Stimulated activated CD4-positive, alpha-beta T cell treated with anti-CD3 and anti-CD28 coated beads, TNF-alpha, amount 100 ng/mL, for 4 hours (primary cell): ENCODE measurements at regions not wholly inside any gene's neighbourhood (a gene's known extent, or its start where the extent isn't known, plus 50 kb on each side); places are given as distances from the start of the nearest gene placed in this dataset.

Source experiments
- DNase-seq, 3 experiments: peaks; one replicate each; pipeline ENCODE4 v3.0.0-alpha.2; 2020; ENCODE audit warnings: low read depth in 3 of 3

DNA sequence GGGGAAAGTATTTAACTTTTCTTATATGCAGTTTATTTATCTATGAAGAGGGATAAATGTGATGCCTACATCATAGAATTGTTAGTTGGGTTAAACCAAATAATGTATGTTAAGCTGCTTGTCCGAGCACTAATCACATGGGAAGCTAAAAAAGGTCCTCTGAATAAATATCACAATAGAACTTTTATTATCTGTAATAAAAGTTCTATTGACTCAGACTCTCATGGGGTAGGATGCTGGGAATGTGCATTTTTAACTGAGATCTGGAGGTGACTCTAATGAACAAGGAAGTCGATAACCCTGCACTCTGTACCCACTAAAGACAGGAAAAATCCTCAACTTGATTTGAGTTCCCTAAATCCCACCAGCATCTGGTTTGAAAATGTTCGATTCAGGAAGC lies 205.9 kb upstream of the IL12B start:
- DNase-seq = no peak

DNA sequence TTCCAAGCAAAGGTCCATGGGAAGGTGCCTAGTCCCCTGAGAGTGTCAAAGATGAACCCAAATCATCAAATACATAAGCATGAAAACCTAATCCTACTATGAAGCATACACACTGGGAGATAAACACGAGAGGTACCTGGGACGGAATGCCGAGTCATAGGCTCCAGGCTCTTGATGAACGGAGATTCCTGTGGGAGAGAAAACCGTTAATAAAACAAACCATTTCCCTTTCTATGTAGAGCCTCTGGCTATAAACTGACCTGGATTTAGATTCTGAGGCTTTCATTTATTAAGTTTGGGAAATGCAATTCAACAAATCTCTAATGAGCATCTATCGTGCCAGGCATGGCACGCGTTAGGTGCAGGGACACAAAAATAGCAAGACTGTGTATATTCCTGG lies 206.4 kb upstream of the IL12B start:
- DNase-seq = no peak

DNA sequence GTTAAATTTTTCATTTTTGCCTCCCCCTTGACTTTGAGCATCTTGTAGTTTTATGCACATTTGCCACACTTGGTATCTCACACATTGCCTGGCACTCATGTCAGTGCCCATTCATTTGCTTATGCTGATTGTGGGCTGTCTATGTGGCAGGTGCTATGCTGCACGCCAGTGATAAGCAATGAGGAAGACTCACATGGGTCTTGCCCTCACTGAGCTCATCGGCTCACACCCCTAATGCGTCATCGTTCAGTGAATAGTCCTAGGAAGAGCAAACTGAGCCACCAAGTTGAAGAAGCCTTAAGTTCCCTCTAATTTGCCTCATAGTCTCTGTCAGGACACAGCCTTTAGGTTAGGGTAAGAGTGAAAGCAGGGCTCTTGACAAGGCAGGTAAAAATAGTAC lies 209.4 kb upstream of the IL12B start:
- no peak for DNase-seq

DNA sequence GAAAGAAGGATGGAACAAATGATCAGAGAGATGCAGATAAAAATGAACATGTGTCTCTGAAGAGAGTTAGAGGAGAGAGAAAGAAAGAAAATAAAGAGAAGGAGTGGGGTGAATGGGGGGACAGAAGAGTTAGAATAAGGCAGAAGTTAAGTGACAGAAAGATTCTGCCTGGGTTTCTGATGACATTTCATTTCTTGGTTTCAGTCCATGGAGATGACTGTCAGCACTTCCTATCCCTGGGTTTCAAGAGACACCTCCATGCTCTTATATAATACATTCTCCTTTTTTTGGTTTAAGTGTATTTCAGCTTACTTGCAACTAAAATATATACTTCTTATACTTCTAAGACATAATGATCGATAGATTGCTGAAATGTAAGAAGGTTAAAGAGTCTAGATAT lies 213.0 kb upstream of the IL12B start:
- no peak for DNase-seq

DNA sequence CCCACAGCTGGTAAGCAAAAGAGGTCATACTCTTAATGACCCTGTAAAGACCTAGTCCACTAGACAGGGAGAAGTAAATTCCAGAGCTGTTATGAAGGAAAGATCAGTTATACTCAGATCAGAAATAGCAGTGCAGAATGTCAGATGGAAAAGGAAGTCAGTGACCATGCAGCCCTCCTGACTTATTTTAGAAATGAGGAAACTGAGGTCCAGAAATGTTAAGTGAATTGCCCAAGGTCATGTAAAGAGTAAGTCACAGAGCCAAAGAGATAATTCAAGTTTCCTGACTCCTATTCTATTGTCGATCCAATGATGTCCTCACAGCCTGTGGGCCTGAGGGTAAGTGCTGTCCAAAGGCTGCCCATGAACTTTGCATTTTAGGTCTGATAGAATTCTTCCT lies 214.9 kb upstream of the IL12B start:
- DNase-seq = no peak

DNA sequence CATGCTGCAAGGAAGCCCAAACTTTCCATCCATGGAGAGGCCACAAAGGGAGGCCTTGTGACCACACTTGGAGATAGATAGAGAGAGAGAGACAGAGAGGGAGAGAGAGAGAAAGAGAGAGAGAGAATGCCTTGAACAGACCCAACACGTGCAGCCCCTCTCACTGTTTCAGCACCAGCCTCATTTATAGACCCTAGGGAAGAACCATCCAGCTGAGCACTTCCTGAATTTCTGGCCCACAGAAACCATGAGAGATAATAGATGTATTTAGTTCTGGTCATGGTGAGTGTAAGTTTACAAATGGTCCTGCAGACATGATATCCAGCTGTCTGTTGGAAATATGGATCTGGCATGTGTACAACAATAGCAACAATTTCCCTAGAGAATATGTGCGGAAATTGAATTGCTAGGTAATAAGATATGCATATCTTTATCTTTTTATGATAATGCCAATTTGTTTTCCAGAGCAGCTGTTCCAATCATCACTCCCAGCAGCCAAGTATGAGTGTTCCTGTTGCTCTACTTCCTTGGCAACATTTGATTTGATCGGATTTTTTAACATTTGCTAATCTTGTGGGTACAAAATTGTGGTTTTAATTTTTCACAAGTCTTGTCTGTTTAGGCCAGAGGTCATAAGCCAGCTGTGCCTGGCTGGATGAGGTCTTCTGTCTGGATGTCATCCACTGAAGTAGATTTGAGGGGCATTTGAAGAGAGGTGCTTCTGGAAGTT lies 217.3 kb upstream of the IL12B start:
- DNase-seq = no peak

DNA sequence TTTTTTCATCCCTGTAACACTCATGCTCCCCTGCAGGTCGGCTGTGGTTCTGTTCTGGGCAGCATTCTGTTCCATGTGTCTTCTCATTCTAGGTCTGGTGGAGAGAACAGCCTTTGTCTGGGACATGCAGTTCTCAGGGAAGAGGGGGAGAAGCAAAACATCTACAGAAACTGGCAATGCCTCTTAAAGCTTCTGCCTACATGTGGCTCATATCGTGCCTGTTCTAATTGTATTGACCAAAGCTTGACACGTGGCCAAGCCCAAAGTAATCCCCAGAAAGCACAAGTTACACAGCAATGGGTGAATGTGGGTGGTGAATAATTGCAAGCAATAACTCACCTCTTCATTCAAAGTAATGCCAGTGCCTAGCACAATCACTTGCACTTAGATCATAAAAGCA lies 218.2 kb upstream of the IL12B start:
- DNase-seq = no peak

DNA sequence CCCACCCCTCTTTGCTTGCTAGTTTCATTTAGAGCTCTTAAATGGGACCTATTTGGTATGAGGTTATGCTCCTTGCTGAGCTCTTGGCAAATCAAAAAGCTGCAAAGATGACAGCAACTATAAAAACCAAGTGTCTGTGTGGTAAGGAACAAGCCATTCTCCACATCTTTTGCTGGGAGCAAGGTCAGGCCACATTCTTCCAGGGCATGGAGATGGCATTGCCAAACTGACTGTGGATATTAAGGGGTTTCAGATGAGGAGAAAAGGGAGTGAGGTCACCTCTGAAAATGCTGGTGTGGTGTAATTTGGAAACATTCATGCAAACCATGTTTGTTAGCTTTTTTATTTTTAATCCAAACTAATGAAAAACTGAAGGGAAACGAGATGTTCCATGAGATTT lies 218.8 kb upstream of the IL12B start:
- DNase-seq = no peak

DNA sequence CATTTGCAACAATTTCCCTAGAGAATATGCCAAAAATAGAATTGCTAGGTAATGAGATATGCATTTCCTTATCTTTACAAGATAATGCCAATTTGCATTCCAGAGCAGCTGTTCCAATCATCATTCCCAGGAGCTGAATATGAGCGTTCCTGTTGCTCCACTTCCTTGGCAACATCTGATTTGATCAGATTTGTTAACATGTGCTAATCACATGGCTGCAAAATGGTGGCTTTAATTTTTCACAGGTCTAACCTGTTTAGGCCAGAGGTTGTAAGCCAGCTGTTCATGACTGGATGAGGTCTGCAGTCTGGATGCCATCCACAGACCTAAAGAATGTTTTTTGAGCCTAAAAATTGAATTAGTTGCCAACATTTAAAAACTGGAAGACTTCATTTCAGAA lies 220.7 kb upstream of the IL12B start:
- DNase-seq = no peak

DNA sequence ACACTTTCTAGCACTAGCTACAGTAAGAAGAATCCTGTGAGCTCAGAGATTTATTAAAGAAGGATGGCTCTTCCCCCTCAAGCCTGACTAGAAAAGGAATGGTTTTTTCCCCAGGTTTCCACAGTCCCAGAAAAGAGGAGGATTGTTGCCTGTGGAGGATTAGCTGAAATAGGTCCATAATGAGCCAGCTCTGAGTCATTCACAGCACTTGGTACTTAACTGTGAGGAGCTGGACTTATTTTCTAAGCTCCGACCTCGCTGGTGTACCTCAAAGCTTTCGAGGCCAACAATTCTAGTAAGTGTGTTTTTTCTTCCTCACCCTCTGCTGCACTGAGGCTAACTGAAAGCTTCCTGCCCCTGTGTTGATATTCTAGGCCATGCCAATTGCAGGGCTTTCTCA lies 222.5 kb upstream of the IL12B start:
- DNase-seq = no peak

DNA sequence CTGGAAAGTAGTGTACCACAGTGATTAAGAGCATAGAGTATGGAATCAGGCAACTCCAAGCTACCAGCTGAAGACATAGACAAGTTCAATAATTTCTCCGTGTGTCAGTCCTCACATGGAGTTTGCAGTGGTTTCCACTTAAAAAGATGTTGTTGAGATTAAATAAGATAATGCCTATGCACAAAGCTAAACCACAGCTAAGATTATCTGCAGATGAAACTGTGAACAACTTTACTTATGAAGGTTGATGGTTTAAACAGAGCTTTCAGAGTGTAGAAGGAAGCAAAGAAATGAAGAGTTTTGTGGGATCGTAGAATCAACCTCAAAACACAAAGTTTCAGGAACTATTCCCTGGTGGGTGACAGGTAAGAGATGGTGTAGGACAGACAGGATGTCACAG lies 223.5 kb upstream of the IL12B start:
- DNase-seq = no peak

DNA sequence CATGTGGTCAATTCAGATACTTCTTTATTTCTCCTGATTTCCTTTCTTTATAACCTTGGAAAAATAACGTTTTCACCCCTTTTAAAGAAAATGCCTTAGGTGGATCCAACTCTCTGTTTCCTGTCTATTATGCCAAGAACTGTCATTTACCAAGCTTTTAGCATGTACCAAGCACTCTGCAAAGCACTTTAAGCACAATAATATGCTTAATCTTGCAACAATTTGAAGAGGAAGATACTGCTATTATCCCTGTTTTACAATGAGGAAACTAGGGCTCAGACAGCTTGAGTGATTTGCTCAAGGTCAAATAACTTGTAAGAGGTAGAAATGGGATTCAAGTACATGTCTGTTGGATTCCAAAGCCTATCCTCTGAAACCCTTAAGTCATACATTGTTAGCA lies 224.8 kb upstream of the IL12B start:
- no peak for DNase-seq

DNA sequence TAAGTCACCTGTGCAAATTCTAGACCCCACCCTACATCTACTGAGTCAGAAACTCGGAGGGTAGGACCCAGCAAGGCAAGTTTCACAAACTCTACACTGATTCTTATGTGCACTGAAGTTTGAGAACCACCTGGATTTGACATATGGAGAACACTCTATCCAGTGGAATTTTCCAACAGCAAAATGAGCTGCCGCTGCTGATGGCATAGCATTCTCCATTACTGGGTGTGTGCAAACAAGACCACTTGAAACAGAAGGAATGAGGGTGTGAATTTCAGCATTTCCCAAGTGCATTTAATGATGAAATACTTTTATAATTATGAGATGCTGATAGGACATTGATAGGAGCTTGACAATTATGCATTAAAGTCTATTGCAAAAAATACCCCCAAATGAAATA lies 229.1 kb upstream of the IL12B start:
- no peak for DNase-seq

DNA sequence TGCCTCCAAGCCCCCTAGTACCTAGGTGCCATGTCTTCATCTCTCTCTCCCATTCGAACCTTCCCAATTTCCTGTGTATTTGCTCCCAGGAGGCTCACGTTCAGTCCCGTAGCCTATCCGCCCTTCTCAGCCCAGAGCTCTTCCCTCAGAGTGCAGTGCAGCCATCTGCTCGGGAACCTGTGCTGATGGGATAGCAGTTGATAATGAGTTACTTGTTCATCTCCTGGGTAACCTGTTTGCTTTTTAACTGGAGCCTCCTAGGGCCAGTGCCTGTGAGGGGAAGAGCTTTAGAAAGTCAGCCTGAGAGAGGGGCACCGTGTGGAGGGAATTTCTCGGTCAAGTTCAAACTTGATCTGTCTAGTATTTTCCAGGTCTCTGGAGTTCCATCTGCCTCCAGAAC lies 229.8 kb upstream of the IL12B start:
- DNase-seq = no peak

DNA sequence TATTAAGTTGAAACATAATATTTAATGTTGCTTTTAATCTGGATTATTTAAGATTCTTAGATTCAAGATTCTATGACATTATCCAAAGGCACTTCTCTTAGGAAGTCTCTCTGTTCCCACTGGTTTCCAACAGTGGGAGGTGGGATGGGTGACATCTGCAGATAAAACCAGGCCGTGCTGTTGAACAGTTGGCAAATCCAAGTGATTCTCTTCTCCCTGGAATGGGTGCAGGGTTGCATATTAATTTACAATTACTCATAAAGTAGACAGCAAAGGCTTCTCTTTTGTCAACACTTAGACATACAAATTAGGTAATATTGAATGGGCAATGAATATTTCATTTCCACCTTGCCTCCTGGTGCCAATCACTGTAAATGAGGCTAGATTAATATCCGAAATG lies 233.7 kb upstream of the IL12B start:
- DNase-seq = no peak

DNA sequence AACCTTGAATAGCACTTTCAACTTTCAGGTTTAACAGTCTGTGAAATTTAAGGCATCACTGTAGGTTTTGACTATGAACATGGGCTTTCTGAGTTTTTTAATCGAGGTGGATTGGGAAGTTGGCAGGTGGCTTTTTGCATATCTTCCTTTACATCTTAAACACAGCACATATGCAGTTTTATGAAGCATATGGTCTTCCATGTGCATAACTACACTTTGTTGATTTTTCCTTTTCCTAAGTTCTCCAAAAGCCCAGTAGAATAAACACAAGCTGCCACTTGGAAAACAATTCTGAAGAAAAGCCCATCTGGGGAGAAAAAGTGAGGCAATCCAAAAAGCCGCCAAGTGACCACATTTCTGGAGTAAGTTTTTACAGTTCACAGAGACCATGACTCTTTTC lies 236.5 kb upstream of the IL12B start:
- DNase-seq = no peak

DNA sequence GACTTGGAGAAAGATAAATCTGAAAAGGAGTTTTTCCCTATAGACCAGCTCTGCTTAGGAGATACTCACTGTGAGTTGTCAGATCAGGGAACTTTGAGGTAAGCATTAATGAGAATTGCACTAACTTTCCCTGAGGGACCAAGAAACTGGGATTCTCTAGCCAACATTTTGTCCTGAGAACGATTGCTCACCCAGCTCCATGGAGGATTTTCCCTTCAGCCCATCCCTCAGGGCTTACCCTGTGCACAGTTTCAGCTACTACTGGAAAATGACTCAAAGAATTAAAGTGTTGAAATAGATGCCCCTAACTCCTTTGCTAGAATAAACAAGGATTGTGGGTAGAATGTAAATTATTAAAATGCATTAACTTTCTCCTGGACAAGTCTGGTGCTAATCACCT lies 237.2 kb upstream of the IL12B start:
- no peak for DNase-seq

DNA sequence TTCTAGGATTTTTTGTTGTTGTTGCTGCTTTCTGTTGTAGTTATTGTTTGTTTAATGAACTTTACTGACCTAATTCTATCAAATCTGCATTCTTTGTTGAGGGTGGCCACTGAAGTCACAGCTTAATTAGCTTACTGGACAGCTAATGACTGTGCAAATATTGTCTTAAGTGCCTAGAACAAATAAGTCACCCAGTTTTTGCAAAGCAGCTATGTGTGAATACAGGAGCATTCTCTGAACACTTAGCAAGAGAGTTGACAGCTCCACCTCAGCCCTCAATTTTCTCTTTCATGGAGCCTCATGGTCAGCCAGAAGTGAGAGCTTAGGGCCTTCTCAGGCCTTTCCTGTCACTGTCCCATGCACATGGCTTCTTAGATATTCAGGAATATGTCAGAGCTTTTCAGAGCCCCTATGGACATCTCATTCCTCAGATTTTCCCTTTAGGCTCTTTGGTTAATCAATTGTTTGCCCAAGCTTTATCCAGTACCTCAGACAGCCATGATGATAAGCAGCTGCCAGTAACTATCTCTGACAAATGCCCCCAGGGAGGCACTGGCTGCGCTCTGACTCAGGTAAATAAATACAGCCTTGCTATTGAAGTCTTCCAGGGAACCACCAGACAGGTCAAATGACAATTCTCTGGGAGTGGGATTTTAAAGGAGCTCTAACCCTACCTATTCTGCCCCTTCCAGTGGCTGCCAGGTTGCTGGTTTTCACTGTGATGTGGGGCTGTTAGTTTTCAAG lies 241.4 kb upstream of the IL12B start:
- DNase-seq = no peak

DNA sequence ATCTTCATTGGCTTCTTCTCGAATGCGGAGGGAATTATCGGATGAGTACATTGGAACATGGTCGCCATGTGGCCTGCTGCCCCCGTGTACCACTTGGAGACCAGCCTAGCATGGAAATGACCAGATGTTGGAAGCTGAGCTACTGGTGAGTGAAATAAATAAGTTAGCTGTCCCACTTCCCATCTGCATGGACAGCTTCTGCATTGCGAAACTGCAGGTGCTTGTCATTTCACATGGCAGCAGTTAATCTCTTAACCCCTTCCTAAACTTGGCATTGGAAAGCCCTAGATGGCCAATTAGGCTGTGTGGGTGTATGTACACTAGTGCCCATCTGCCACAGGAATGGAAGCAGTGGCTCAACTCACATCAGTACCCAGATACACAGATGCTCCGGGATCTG lies 246.6 kb upstream of the IL12B start:
- no peak for DNase-seq

DNA sequence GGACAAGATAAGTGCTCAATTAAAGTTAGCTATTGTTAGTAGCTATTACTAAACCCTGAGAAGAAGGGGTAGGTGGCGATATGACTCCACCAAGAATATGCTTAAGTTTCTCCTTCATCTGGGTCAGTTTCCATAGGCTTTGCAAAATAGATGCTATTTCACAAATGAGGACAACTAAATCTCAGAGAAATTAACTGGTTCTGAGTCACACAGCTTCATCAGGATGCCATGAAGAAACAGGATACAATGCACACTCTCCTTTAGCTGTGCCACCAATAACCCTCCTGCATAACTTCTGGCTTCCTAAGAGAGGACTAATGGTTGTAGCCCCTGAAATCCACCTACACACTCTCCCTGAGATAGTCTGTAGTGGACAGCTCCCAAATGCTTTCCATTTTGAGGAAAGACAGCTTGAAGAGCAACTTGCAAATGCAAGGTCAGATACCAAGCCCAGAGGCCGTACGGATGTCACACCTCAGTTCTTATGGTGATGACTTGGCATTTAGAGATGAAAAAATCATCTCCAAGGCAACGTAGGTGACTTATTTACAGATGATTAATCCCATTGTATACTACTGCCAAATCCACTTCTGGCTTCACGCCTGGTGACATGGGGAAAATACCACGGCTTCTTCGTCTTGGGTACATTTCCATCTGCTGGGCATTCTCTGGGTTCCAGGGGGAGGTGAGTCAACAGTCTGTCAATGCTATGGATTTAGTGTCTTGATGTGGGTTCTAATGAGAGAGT lies 251.4 kb upstream of the IL12B start:
- no peak for DNase-seq

DNA sequence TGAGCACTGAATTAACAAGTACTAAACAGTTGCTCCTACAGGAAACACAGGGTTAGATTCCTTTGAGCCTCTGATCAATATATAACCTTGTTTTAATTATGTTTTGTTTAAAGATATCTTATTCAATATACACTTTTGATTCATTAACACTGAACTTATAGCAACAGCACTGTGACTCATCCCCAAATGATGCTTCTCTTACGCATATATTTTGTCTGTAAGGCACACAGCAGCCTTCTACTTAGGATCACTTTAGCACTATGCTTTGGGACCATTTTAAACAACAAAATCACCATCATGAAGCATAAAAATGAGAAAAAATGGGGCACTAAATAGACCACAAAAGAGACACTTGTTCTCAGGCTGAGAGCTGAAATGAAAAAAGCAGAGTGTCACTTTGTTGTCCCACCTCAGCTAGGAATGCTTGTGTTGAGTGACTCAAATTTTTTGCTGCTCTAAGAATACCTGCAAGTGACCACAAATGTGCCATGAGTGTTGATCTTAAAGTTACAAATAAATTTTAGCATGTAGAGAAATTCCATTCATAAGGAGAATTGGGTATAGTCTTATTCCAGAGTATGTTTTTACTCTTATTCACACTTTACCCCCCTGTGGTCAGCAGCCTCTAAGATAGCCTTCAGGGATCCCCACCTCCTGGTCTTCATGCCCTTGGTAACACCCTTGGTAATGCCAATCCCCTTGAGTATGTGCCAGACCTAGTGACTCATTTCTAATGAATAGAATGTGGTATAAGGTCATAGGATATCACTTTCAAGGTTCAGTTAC lies 252.7 kb upstream of the IL12B start:
- no peak for DNase-seq

DNA sequence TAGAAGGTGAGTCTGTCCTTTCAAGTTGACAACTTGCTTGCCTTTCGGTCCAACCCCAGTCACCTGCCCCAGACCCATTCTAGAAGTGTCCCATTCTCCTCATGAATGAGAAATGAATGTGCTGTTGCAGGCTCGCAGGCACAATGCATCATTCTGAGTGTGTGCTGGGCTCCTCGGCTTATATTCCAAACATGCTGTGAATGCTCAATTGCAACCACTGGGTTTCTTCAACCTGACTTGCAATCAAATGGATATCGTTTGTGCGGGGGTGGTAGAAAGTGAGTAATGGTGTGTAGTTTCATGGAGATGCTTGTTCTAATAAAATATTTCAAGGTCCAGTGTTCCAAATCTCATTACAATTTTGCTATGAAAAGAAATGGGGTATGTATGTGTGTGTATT lies 256.6 kb upstream of the IL12B start:
- DNase-seq = no peak
